ENCODE measurements at regions not wholly inside any gene's neighbourhood (a gene's known extent, or its start where the extent isn't known, plus 50 kb on each side); places are given as distances from the start of the nearest gene placed in this dataset.

GRCh38 chr20:61186771-61187472 lies 65.1 kb upstream of the CDH4 start:
- Histone ChIP-seq H3K36me3 (replicated peaks; ENCODE audit: control insufficient read depth, insufficient read depth, low read length) (no peaks in the 10 kb centered on the region), H3K27me3 (ENCODE audit: control insufficient read depth, insufficient read depth, low read length) (no peaks in the 10 kb centered on the region; the same call in 1 of the 2 replicates), H3K4me3 (ENCODE audit: insufficient read depth, low read depth, low read length) (no peak overlapping the region)
- no peak for DNase-seq

DNA sequence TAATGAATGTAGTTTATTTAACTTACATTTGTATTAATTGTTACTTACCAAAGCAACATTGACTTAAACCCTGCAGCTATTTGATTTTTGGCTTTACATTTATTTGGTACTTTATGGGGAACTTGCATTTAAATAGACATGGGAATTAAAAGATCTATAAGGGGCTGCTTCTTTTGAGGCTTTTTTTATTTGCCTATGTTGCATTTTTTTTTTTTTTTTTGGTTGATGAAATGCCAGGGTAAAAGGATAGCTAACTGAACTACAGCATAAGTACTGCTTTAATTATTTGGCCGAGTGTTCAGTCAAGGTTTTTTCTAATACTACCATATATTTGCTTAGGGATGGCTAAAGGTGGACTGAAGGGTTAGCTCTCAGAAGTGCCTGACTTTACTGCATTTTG lies 62.5 kb upstream of the CDH4 start:
- Histone ChIP-seq H3K36me3 (replicated peaks; ENCODE audit: control insufficient read depth, insufficient read depth, low read length) (no peaks in the 10 kb centered on the region), H3K27me3 (ENCODE audit: control insufficient read depth, insufficient read depth, low read length) (peaks cover 2% of the 10 kb centered on the region; the same call in 1 of the 2 replicates), H3K4me3 (ENCODE audit: insufficient read depth, low read depth, low read length) (no peak overlapping the region)
- DNase-seq = no peak

DNA sequence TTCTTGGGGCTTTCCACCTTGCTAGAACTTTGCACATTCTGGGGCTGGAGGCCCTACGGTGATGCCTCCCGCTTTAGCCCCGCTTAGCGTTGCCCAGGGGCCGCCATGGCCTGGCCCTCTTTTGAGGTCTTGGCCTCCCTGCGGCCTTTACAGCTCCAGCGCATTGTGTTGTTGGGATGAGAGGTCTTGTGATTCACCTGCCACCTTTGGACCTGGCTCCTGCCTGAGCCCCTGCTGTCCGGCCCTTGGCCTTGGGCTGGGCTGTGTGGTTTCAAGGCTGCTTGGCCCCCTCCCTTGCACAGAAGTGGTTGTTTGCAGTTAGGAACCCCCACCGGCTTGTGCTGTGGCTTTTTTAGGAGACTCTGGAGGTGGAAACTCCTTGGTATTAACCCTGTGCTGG lies 61.0 kb upstream of the CDH4 start:
- no peaks in the 10 kb centered on the region for H3K36me3 ChIP-seq (replicated peaks; ENCODE audit: control insufficient read depth, insufficient read depth, low read length)
- DNase-seq = peak; percentile 73

GRCh38 chr20:61192337-61192950 lies 59.6 kb upstream of the CDH4 start:
- no peaks in the 10 kb centered on the region for H3K36me3 ChIP-seq (replicated peaks; ENCODE audit: control insufficient read depth, insufficient read depth, low read length)
- peaks cover 4% of the 10 kb centered on the region; the same call in 1 of the 2 replicates for H3K27me3 ChIP-seq (ENCODE audit: control insufficient read depth, insufficient read depth, low read length)
- DNase-seq = peak; percentile 62
- no peak overlapping the region for H3K4me3 ChIP-seq (ENCODE audit: insufficient read depth, low read depth, low read length)

More for the DNA sequence above, 61.0 kb upstream of the CDH4 start:
- Histone ChIP-seq H3K27me3 (ENCODE audit: control insufficient read depth, insufficient read depth, low read length) (peaks cover 4% of the 10 kb centered on the region; the same call in 1 of the 2 replicates), H3K4me3 (ENCODE audit: insufficient read depth, low read depth, low read length) (no peak overlapping the region)

DNA sequence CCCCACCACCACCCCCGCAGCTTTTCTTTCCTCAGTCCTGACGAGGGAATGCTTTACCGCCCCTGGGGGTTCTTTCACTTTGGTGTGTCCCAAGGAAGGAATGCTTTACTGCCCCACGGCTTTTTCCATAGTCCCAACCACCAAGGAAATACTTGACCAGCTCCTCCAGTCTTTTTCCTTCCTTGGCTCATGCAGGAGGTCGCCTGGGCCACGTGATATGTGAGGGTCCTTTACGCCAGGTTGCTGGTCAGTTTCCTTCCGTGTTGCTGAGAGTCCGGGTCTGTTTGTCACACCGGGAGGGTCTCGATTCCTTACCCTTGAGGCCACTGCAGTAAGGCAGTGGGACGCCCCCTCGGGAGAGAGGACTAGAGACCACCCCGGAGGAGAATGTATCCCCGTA lies 58.9 kb upstream of the CDH4 start:
- DNase-seq = peak; percentile 56
- Histone ChIP-seq H3K27me3 (ENCODE audit: control insufficient read depth, insufficient read depth, low read length) (peaks cover 4% of the 10 kb centered on the region; the same call in 1 of the 2 replicates), H3K4me3 (ENCODE audit: insufficient read depth, low read depth, low read length) (peak overlapping the region; percentile 27; the same call in 1 of the 2 replicates), H3K36me3 (replicated peaks; ENCODE audit: control insufficient read depth, insufficient read depth, low read length) (no peaks in the 10 kb centered on the region)

All from H7 (cell line).